GM12874 (cell line): ENCODE measurements at regions not wholly inside any gene's neighbourhood (a gene's known extent, or its start where the extent isn't known, plus 50 kb on each side); places are given as distances from the start of the nearest gene placed in this dataset.

Source experiments
- TF ChIP-seq, protein P1 (sequence below): IDR thresholded peaks from 2 replicates; pipeline ENCODE4 v1.5.1; 2011; ENCODE audit warnings: low read depth, mild to moderate bottlenecking, control low read depth, low read length, moderate library complexity; ENCODE audit not compliant: insufficient read depth

DNA sequence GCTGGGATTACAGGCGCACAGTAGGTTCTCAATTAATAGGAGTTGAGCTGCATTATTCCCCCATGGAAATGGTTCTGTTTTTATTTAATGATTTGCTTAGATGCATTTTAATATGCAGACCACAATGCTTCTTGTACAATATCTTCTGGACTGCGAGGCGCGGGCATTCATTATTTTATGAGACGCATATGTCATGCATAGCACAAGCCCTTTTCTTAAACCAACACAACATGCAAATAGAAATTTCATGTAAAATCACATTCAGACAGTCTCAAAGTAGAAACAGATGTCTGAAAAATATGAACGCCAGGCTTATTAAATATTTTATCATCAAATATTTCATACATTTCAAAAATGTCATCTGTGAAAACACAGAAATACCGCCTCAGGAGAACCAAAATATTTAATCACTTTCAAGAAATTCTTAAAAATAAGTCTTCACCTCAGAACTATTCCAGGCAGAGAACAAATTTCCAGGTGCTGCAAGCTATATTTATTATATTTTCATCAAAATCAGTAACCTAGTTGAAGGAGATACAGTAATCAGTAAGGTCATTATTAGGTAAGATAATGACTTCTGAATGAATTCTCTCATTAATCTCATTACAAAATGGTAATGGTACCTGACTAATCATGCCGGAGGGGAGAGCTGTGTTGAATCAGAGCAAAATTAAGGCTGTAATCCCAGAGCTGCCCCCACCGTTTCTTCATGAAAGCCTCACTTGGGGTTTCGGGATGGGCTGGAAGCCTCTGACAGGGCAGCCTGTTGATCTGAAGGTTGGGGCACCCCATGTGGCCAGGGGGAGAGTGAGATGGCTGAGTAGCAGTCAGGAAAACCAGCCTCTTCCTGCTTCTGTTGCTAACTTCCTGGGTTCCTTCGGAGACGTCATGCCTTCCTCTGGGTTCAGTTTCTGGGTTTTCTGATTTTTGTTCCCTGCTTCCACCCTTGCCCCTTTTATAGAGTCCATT is 133.9 kb upstream of the ZNF618 start:
- TF ChIP-seq, protein P1, sequence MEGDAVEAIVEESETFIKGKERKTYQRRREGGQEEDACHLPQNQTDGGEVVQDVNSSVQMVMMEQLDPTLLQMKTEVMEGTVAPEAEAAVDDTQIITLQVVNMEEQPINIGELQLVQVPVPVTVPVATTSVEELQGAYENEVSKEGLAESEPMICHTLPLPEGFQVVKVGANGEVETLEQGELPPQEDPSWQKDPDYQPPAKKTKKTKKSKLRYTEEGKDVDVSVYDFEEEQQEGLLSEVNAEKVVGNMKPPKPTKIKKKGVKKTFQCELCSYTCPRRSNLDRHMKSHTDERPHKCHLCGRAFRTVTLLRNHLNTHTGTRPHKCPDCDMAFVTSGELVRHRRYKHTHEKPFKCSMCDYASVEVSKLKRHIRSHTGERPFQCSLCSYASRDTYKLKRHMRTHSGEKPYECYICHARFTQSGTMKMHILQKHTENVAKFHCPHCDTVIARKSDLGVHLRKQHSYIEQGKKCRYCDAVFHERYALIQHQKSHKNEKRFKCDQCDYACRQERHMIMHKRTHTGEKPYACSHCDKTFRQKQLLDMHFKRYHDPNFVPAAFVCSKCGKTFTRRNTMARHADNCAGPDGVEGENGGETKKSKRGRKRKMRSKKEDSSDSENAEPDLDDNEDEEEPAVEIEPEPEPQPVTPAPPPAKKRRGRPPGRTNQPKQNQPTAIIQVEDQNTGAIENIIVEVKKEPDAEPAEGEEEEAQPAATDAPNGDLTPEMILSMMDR: no peak

DNA sequence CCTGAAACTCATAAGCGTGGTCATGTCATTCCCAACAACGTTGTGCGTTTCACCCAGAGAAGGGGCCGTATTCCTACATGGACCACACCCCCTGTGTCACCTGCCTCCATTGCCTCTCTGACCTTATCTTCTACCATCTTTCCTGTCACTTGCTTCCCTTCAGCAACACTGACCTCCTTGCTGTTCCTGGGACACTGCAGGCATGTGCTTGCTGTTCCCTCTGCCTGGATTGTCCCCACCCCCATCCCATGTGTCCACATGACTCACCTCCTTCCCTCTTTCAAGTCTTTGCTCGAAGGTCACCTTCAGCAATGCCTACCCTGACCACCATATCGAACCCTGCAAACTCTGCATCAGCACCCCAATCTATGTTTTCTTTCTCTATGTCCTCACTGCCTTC is 133.2 kb upstream of the ZNF618 start:
- TF ChIP-seq, protein P1: no peak

DNA sequence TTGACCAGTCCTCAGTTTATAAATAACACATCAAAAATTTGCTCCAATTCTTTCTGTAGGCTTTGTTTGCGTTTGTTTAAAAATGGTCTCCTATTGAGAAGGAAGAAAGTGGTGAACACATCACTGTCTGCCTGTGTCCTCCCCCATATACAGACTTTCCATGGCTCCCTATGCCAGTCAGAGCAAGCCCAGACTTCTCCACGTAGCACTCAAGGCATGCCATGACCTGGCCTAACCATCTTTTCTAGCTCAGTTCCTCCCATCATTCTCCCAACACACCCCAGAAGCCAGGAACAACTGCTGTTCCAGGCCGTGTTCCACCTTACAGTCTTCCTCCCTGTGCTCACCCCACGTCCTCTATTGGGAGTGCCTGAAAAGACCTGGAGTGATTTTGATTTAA is 129.6 kb upstream of the ZNF618 start:
- TF ChIP-seq, protein P1: no peak

DNA sequence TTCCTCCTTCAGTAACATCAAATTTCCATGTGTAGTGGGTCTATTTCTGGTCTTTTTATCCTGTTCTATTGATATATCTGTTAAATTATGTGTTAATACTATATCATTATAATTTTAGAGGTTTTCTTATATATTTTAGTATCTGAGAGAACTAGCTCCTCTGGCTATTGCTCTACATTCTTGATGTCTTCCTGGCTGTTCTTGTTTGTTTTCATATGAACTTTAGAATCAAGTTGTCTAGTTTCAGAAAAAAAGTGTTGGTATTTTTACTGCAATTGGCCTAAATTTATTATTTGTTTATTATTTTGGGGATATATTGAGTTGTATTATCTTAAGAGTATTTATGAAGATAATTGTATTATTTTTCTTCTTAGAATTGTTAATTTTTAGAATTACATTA is 128.0 kb upstream of the ZNF618 start:
- TF ChIP-seq, protein P1: no peak

DNA sequence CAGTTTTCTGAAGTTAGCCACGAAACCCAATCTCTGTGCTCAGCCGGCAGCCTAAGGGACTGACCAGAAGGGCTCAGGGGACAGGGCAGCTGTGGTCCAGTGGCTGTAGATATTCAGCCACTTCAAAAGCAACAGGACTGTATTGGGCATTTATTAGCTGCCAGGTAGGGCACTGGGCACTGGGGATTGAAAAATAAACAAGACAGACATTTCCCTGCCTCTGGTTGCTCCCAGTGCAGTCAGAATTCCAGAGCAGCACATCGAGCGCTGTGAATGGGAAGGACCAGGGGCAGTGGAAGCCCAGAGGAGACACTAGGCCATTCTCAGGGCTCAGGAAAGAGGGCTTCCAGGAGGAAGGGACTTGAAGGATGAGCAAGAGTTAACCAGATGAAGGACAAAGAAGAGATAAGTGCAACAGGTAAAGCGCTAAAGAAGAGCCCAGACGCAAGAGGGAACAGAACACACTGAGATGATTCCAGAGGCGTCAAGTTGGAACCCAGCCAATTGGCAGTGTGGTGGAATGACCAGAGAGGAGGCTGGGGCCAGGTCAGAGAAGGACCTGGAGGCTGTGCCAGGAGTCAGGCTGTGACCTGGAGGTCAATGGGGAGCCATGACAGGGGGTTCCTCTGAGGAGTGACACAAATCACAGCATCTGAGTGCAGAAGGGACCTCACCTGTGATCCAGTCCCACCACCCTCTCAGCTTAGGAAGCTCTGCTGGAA is 122.5 kb upstream of the ZNF618 start:
- TF ChIP-seq, protein P1: no peak

DNA sequence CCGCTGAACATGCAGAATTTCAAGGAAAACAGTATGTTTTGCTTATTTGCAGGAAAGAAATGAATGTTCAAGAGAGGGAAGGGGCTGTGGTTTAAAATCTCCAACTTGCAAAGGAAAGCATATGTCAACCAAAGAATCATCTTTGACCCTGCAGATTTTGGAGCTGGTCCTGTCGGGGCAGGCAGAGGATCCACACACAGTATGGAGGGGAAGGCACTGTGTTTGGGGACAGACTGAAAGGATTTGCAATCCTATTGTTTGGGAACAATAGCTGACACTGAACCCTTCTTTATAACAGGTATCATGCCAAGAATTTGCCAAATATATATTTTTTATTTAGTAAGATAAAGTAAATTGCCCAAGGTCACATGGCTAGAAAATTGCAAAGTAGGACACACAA is 121.4 kb upstream of the ZNF618 start:
- TF ChIP-seq, protein P1: no peak

DNA sequence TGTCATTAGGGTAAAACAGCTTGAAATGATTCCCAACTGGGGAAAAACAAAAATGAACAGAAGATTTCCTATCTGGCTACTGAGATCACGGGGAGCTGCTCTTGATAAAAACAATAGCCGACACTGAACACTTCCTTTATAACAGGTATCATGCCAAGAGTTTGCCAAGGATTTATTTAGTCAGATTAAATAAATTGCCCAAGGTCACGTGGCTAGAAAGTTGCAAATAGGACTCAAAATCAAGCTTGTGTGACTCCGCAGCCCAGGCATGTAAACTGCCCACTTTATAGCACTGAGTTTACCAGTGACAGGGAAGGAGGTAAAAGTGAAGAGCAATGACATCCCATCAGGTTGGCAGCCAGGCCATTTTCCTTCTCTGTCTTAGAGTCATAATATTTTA is 120.7 kb upstream of the ZNF618 start:
- TF ChIP-seq, protein P1: no peak
